ENCODE measurements at regions not wholly inside any gene's neighbourhood (a gene's known extent, or its start where the extent isn't known, plus 50 kb on each side); places are given as distances from the start of the nearest gene placed in this dataset.
"Not testable (repeated sequence)": the region's sequence is repeated elsewhere in the genome, so short reads cannot be mapped to it uniquely, and the experiment has no call there.

DNA sequence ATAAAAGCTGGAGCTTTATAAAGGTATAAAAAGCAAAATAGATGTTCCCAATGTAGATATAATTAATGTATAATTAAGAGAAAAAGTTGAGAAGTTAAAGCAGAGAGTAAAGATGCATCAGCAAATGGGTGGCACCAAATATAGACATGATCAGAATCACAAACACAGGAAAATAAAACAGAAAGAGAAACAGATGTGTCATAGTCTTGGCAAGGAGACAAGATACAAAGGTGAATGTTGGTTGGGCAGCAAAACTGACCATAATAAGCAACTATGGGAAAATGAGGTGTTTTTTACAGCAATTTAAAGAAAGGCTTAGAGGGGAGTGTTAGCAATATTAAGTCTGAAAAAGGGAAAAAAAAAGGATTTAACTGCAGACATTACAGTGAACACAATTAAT lies 135.4 kb upstream of the CLEC14A start:
- Histone ChIP-seq H3K9me3 (ENCODE audit: control insufficient read depth in 2 of 2, low read length in 2 of 2) (no peaks in the 10 kb centered on the region), H3K36me3 (ENCODE audit: control insufficient read depth in 2 of 2, insufficient read depth in 2 of 2, low read length in 2 of 2) (no peaks in the 10 kb centered on the region), H3K9ac (ENCODE audit: low read length in 2 of 2) (no peak overlapping the region), H3K27ac (ENCODE audit: low read length) (no peak overlapping the region), H3K4me3 (ENCODE audit: low read length in 2 of 2) (no peak overlapping the region), H3K4me1 (ENCODE audit: control insufficient read depth, insufficient read depth, low read length) (no peaks in the 10 kb centered on the region), H3K27me3 (ENCODE audit: control insufficient read depth in 1 of 2, insufficient read depth in 2 of 2, low read length in 2 of 2) (no peaks in the 10 kb centered on the region)

- Histone ChIP-seq H3K9ac (ENCODE audit: low read length in 2 of 2) (no peak overlapping the region), H3K4me3 (ENCODE audit: low read length in 2 of 2) (no peak overlapping the region), H3K27ac (ENCODE audit: low read length) (no peak overlapping the region), H3K36me3 (ENCODE audit: control insufficient read depth in 2 of 2, insufficient read depth in 2 of 2, low read length in 2 of 2) (no peaks in the 10 kb centered on the region), H3K27me3 (ENCODE audit: control insufficient read depth in 1 of 2, insufficient read depth in 2 of 2, low read length in 2 of 2) (no peaks in the 10 kb centered on the region), H3K4me1 (ENCODE audit: control insufficient read depth, insufficient read depth, low read length) (no peaks in the 10 kb centered on the region), H3K9me3 (ENCODE audit: control insufficient read depth in 2 of 2, low read length in 2 of 2) (no peaks in the 10 kb centered on the region)
Observed at GRCh38 chr14:38389681-38390080, 133.8 kb upstream of the CLEC14A start.

GRCh38 chr14:38387821-38388220 lies 131.9 kb upstream of the CLEC14A start:
- Histone ChIP-seq H3K9ac (ENCODE audit: low read length in 2 of 2) (no peak overlapping the region), H3K4me3 (ENCODE audit: low read length in 2 of 2) (no peak overlapping the region), H3K27me3 (ENCODE audit: control insufficient read depth in 1 of 2, insufficient read depth in 2 of 2, low read length in 2 of 2) (no peaks in the 10 kb centered on the region), H3K4me1 (ENCODE audit: control insufficient read depth, insufficient read depth, low read length) (no peaks in the 10 kb centered on the region), H3K9me3 (ENCODE audit: control insufficient read depth in 2 of 2, low read length in 2 of 2) (no peaks in the 10 kb centered on the region), H3K36me3 (ENCODE audit: control insufficient read depth in 2 of 2, insufficient read depth in 2 of 2, low read length in 2 of 2) (no peaks in the 10 kb centered on the region), H3K27ac (ENCODE audit: low read length) (no peak overlapping the region)

GRCh38 chr14:38385836-38386235 lies 129.9 kb upstream of the CLEC14A start:
- H3K27me3 ChIP-seq (ENCODE audit: control insufficient read depth in 1 of 2, insufficient read depth in 2 of 2, low read length in 2 of 2), result no peaks in the 10 kb centered on the region
- no peak overlapping the region for H3K9ac ChIP-seq (ENCODE audit: low read length in 2 of 2)
- no peak overlapping the region for H3K27ac ChIP-seq (ENCODE audit: low read length)

GRCh38 chr14:38385343-38385742 lies 129.4 kb upstream of the CLEC14A start:
- no peaks in the 10 kb centered on the region for H3K4me1 ChIP-seq (ENCODE audit: control insufficient read depth, insufficient read depth, low read length)

More at GRCh38 chr14:38385836-38386235, 129.9 kb upstream of the CLEC14A start:
- no peaks in the 10 kb centered on the region for H3K4me1 ChIP-seq (ENCODE audit: control insufficient read depth, insufficient read depth, low read length)
- no peak overlapping the region for H3K4me3 ChIP-seq (ENCODE audit: low read length in 2 of 2)
- no peaks in the 10 kb centered on the region for H3K36me3 ChIP-seq (ENCODE audit: control insufficient read depth in 2 of 2, insufficient read depth in 2 of 2, low read length in 2 of 2)
- H3K9me3 ChIP-seq (ENCODE audit: control insufficient read depth in 2 of 2, low read length in 2 of 2), result no peaks in the 10 kb centered on the region

DNA sequence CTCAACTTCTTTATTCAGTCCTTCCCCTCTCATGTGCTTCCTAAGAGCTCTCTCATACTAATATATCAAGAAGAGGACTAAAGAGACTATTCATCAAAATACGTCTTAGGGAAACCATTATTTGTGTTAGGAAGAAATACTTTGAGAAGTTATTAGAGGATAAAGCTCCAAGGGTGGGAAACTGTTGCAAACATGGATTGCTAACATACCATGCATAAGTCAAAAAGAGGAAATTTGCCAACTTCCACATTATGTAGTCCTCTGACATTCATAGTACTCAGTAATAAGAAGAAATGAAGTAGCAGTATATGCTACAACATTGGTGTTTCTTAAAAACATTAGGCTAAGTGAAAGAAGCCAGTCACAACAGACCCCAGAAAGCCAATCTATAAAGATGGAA lies 128.8 kb upstream of the CLEC14A start:
- H3K9ac ChIP-seq (ENCODE audit: low read length in 2 of 2), result no peak overlapping the region
- H3K27me3 ChIP-seq (ENCODE audit: control insufficient read depth in 1 of 2, insufficient read depth in 2 of 2, low read length in 2 of 2), result no peaks in the 10 kb centered on the region

More at GRCh38 chr14:38385343-38385742, 129.4 kb upstream of the CLEC14A start:
- Histone ChIP-seq H3K36me3 (ENCODE audit: control insufficient read depth in 2 of 2, insufficient read depth in 2 of 2, low read length in 2 of 2) (no peaks in the 10 kb centered on the region), H3K27me3 (ENCODE audit: control insufficient read depth in 1 of 2, insufficient read depth in 2 of 2, low read length in 2 of 2) (no peaks in the 10 kb centered on the region), H3K9ac (ENCODE audit: low read length in 2 of 2) (no peak overlapping the region), H3K9me3 (ENCODE audit: control insufficient read depth in 2 of 2, low read length in 2 of 2) (no peaks in the 10 kb centered on the region), H3K27ac (ENCODE audit: low read length) (no peak overlapping the region), H3K4me3 (ENCODE audit: low read length in 2 of 2) (no peak overlapping the region)

GRCh38 chr14:38367922-38368321 lies 112.0 kb upstream of the CLEC14A start:
- no peaks in the 10 kb centered on the region for H3K4me1 ChIP-seq (ENCODE audit: control insufficient read depth, insufficient read depth, low read length)
- no peak overlapping the region for H3K9ac ChIP-seq (ENCODE audit: low read length in 2 of 2)
- H3K27ac ChIP-seq (ENCODE audit: low read length), result no peak overlapping the region
- no peaks in the 10 kb centered on the region for H3K36me3 ChIP-seq (ENCODE audit: control insufficient read depth in 2 of 2, insufficient read depth in 2 of 2, low read length in 2 of 2)
- no peak overlapping the region for H3K4me3 ChIP-seq (ENCODE audit: low read length in 2 of 2)
- H3K27me3 ChIP-seq (ENCODE audit: control insufficient read depth in 1 of 2, insufficient read depth in 2 of 2, low read length in 2 of 2), result no peaks in the 10 kb centered on the region
- peaks cover 0 to 2% of the 10 kb centered on the region in 2 donors for H3K9me3 ChIP-seq (ENCODE audit: control insufficient read depth in 2 of 2, low read length in 2 of 2)

More for the DNA sequence above, 128.8 kb upstream of the CLEC14A start:
- Histone ChIP-seq H3K9me3 (ENCODE audit: control insufficient read depth in 2 of 2, low read length in 2 of 2) (no peaks in the 10 kb centered on the region), H3K4me1 (ENCODE audit: control insufficient read depth, insufficient read depth, low read length) (no peaks in the 10 kb centered on the region), H3K27ac (ENCODE audit: low read length) (no peak overlapping the region), H3K36me3 (ENCODE audit: control insufficient read depth in 2 of 2, insufficient read depth in 2 of 2, low read length in 2 of 2) (no peaks in the 10 kb centered on the region), H3K4me3 (ENCODE audit: low read length in 2 of 2) (no peak overlapping the region)

DNA sequence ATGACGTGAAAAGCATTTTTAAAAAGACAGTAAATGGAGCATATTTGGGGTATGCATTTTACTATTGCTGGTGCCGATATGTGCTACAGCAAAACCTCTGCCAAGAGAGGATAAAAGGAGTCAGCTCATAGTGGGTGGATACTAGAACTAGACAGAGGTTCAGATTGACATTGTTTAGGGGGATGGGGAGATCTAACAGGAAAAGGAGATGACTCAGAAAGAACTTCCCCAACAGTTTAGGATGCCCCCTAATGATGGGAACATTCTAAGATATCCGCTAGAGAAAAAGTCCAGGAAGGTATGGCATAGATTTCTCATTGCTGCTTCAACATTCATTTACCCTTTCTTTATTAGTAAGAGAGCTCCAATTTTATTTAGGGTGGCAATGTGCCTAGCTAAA lies 110.5 kb upstream of the CLEC14A start:
- Histone ChIP-seq H3K27me3 (ENCODE audit: control insufficient read depth in 1 of 2, insufficient read depth in 2 of 2, low read length in 2 of 2) (no peaks in the 10 kb centered on the region), H3K4me1 (ENCODE audit: control insufficient read depth, insufficient read depth, low read length) (no peaks in the 10 kb centered on the region), H3K9me3 (ENCODE audit: control insufficient read depth in 2 of 2, low read length in 2 of 2) (peaks cover 0 to 2% of the 10 kb centered on the region in 2 donors), H3K27ac (ENCODE audit: low read length) (no peak overlapping the region), H3K36me3 (ENCODE audit: control insufficient read depth in 2 of 2, insufficient read depth in 2 of 2, low read length in 2 of 2) (no peaks in the 10 kb centered on the region), H3K4me3 (ENCODE audit: low read length in 2 of 2) (no peak overlapping the region), H3K9ac (ENCODE audit: low read length in 2 of 2) (no peak overlapping the region)

DNA sequence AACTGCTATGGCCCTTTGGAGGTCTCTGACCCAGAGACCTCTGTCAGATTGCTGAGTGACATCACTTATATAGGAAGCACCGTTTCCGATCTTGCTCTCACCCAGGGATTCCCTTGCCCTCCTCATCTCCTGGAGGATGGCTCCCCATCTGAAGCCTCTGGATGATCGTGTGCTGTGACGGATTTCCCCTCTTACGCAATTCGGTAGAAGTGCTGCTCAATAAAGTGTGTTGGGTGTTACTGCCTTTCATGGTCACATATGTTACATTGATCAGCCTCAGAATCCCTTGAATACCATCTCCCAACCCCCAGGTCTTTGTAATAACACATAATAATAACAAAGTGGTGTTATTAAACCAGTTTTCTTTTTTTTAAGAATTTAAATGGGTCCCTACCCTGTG lies 107.3 kb upstream of the CLEC14A start:
- Histone ChIP-seq H3K9me3 (ENCODE audit: control insufficient read depth in 2 of 2, low read length in 2 of 2) (peaks cover 0 to 2% of the 10 kb centered on the region in 2 donors), H3K4me3 (ENCODE audit: low read length in 2 of 2) (no peak overlapping the region), H3K27me3 (ENCODE audit: control insufficient read depth in 1 of 2, insufficient read depth in 2 of 2, low read length in 2 of 2) (no peaks in the 10 kb centered on the region), H3K9ac (ENCODE audit: low read length in 2 of 2) (no peak overlapping the region), H3K36me3 (ENCODE audit: control insufficient read depth in 2 of 2, insufficient read depth in 2 of 2, low read length in 2 of 2) (no peaks in the 10 kb centered on the region), H3K27ac (ENCODE audit: low read length) (no peak overlapping the region), H3K4me1 (ENCODE audit: control insufficient read depth, insufficient read depth, low read length) (no peaks in the 10 kb centered on the region)

DNA sequence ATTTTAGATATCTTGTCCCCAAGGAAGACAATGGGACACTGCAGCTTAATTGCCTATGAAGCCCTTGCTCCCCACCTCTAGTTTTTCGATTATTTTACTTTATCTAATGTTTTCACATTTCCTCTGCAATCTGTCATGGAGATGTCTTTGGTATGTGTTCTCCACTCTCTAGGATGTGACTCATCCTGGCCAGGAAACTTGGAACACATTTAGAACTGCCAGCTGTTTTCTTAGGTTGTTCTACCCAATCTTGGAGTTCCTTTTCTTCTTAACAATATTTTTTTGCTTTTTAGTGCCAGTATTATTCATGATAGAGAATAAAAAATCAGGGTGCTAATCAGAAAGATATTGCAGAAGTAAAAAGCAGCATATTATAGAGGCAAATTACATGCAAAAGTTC lies 101.7 kb upstream of the CLEC14A start:
- Histone ChIP-seq H3K9ac (ENCODE audit: low read length in 2 of 2) (no peak overlapping the region), H3K4me3 (ENCODE audit: low read length in 2 of 2) (no peak overlapping the region), H3K36me3 (ENCODE audit: control insufficient read depth in 2 of 2, insufficient read depth in 2 of 2, low read length in 2 of 2) (no peaks in the 10 kb centered on the region), H3K27me3 (ENCODE audit: control insufficient read depth in 1 of 2, insufficient read depth in 2 of 2, low read length in 2 of 2) (no peaks in the 10 kb centered on the region), H3K9me3 (ENCODE audit: control insufficient read depth in 2 of 2, low read length in 2 of 2) (no peaks in the 10 kb centered on the region), H3K4me1 (ENCODE audit: control insufficient read depth, insufficient read depth, low read length) (no peaks in the 10 kb centered on the region), H3K27ac (ENCODE audit: low read length) (no peak overlapping the region)

DNA sequence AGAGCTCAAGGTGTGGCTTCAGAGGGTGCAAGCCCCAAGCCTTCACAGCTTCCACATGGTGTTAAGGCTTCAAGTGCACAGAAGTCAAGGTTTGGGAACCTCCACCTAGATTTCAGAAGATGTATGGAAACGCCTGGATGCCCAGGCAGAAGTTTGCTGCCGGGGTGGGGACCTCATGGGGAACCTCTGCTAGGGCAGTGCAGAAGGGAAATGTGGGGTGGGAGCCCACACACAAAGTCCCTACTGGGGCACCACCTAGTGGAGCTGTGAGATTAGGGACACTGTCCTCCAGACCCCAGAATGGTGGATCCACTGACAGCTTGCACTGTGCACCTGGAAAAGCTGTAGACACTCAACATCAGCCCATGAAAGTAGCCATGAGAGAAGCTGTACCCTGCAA lies 99.6 kb upstream of the CLEC14A start:
- H3K4me3 ChIP-seq (ENCODE audit: low read length in 2 of 2); H3K9ac ChIP-seq (ENCODE audit: low read length in 2 of 2); H3K36me3 ChIP-seq (ENCODE audit: control insufficient read depth in 2 of 2, insufficient read depth in 2 of 2, low read length in 2 of 2); H3K27me3 ChIP-seq (ENCODE audit: control insufficient read depth in 1 of 2, insufficient read depth in 2 of 2, low read length in 2 of 2); H3K4me1 ChIP-seq (ENCODE audit: control insufficient read depth, insufficient read depth, low read length); H3K9me3 ChIP-seq (ENCODE audit: control insufficient read depth in 2 of 2, low read length in 2 of 2); H3K27ac ChIP-seq (ENCODE audit: low read length): not testable (repeated sequence)

Data from stomach smooth muscle (tissue), 2 donors.